GM18505 (cell line): ENCODE measurements at regions not wholly inside any gene's neighbourhood (a gene's known extent, or its start where the extent isn't known, plus 50 kb on each side); places are given as distances from the start of the nearest gene placed in this dataset.

Experiments used
- ATAC-seq: cut with Tn5 transposase; IDR thresholded peaks from one replicate; pipeline ENCODE4 v1.9.1; 2021; ENCODE audit not compliant: unreplicated experiment
- POLR2A ChIP-seq: IDR thresholded peaks from 4 replicates; pipeline ENCODE4 v1.6.1; 2011; ENCODE audit warnings: borderline replicate concordance; ENCODE audit not compliant: insufficient read depth, insufficient read length; ENCODE audit errors: extremely low read depth

GRCh38 chr3:80549173-80549572 lies 781.4 kb upstream of the ROBO1 start:
- no peak for TF ChIP-seq POLR2A
- no peak for ATAC-seq

DNA sequence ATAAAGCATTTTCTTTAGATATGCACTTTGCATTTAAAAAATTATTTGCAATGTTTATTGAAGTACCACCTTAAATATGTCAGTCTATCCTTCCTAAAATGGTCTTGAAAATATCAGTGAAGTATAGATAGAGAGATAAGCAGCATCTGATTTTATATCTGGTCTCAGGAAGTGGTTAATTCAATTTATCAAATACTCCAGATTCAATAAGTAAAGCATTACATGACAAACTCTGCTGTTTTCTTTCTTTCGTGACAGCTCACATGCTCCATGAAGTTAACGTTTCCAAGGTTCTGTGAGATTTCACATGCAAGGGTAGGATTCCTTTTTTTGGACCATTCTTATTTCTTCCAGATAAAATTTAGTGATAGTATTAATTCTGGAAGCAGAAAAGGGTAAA lies 775.4 kb upstream of the ROBO1 start:
- ATAC-seq = no peak
- TF ChIP-seq POLR2A = no peak

- no peak for TF ChIP-seq POLR2A
- ATAC-seq = no peak
Measured at GRCh38 chr3:80542456-80542855, 774.7 kb upstream of the ROBO1 start.

DNA sequence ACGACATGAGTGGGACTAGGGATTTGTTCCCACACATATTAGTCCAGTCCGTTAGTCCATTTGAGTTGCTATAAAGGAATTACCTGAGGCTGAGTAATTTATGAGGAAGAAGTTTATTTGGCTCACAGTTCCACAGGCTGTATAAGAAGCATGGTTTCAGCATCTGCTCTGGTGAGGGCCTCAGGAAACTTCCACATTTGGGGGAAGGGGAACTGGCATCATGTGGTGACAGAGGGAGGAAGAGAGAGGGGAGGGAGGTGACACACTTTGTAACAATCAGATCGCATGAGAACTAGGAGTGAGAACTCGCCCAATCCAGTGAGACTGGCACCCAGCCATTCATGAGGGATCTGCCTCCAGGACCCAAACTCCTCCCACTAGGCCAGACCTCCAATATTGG lies 769.9 kb upstream of the ROBO1 start:
- TF ChIP-seq POLR2A = no peak
- no peak for ATAC-seq

GRCh38 chr3:80535286-80535685 lies 767.5 kb upstream of the ROBO1 start:
- ATAC-seq = no peak
- TF ChIP-seq POLR2A = no peak

- TF ChIP-seq POLR2A = no peak
- ATAC-seq = no peak
Measured at GRCh38 chr3:80533553-80533952, 765.8 kb upstream of the ROBO1 start.

DNA sequence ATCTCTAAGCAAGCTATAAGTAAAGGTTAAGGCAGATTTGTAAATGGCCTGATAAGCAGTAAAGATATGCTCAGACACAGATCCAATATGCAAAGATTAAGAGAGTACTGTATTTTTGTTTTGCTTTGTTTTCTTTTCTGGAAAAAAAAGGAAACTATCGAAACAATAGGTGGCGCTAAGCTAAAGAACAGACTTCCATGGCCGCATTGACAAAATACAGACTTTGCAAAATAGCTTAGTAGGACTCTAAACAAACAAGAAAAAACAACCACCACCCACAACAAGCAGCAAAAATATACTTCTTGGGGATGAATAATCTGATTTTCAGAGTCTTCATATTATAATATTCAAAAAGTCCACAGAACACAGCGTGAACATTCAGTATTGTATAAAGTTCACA lies 758.4 kb upstream of the ROBO1 start:
- no peak for TF ChIP-seq POLR2A
- no peak for ATAC-seq

DNA sequence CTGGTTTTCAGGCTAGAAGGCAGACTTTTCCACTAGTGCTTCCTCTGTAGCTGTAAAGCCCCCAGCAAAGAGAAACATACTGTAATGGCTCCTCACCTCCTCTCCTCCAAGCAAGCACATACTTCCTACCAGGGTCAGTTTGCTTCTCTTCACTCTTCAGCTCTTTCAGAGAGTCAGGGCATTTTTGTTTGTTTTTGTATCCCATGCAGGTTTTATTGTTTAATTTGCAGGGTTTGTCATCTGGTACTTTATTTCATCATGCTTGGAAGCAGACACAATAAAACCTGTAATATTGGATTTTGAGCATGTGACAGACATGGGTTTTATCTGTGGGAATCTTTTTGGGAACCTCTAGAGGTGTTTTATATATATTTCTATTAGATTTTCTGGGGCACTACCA lies 753.3 kb upstream of the ROBO1 start:
- no peak for TF ChIP-seq POLR2A
- no peak for ATAC-seq

DNA sequence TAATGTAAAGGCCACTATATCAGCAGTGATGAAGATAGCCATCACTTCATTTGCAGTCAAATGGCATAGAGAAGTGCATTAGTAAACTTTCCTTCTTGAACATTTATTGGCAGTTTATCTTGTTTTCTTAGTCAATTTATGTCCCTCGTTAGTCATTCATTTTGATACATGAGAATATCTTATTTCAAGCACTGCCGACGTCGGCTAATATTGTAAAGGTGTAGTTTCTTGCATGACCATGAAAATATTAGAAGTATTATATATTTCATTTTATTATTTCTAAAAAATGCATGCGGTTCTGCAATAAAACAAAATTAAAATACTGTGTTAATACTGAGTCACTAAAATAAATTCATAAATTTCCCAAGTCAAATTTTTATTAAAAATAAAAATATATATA lies 751.6 kb upstream of the ROBO1 start:
- ATAC-seq = no peak
- TF ChIP-seq POLR2A = no peak

- no peak for TF ChIP-seq POLR2A
- ATAC-seq = no peak
Measured at GRCh38 chr3:80496452-80496851, 728.7 kb upstream of the ROBO1 start.

DNA sequence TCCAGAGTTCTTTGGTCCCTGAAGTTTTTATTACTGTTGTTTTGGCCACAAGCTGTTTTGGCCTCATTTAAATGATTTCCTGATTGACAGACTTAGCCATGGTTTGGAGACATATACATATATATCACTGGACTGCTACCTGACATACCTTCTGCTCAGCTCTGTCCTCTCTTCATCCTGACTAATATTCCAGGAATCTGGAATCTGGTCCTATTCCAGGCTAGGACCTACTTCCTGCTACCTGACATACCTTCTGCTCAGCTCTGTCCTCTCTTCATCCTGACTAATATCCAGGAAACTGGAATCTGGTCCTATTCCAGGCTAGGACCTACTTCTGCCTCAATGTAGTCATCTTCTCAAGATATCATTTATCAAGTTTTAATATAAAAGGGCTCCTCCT lies 724.4 kb upstream of the ROBO1 start:
- no peak for TF ChIP-seq POLR2A
- no peak for ATAC-seq

GRCh38 chr3:80472961-80473360 lies 705.2 kb upstream of the ROBO1 start:
- ATAC-seq = no peak
- no peak for TF ChIP-seq POLR2A

DNA sequence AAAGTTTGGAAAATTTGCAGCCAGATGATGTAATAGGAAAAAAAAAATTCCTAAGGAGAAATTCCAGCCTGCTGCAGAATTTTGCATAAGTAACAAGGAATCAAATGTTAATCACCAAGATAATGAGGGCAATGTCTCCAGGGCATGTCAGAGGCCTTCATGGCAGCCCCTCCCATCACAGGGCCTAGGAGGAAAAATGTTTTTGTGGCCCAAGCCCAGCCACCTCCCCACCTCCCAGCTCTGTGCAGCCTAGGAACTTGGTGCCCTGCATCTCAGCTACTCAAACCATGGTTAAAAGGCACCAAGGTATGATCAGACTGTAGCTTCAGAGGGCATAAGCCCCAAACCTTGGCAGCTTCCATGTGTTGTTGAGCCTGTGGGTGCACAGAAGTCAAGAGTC lies 704.7 kb upstream of the ROBO1 start:
- ATAC-seq = no peak
- no peak for TF ChIP-seq POLR2A

- no peak for TF ChIP-seq POLR2A
- no peak for ATAC-seq
Measured at GRCh38 chr3:80470433-80470832, 702.6 kb upstream of the ROBO1 start.

GRCh38 chr3:80465746-80466145 lies 697.9 kb upstream of the ROBO1 start:
- no peak for ATAC-seq
- TF ChIP-seq POLR2A = no peak
